GM12873 (cell line): ENCODE measurements at regions not wholly inside any gene's neighbourhood (a gene's known extent, or its start where the extent isn't known, plus 50 kb on each side); places are given as distances from the start of the nearest gene placed in this dataset.

Experiments used
- CTCF ChIP-seq: IDR thresholded peaks from 2 replicates; pipeline ENCODE4 v1.5.1; 2012; ENCODE audit warnings: low read depth, mild to moderate bottlenecking, moderate library complexity, low read length, control low read depth; ENCODE audit not compliant: insufficient read depth; ENCODE audit errors: missing control alignments

- TF ChIP-seq CTCF, result no peak
Measured at GRCh38 chr5:143582869-143583268, 179.4 kb upstream of the NR3C1 start.

- no peak for TF ChIP-seq CTCF
Measured at GRCh38 chr5:143582176-143582575, 178.7 kb upstream of the NR3C1 start.

- no peak for TF ChIP-seq CTCF
Measured at GRCh38 chr5:143581649-143582048, 178.2 kb upstream of the NR3C1 start.

GRCh38 chr5:143581147-143581546, 177.7 kb upstream of the NR3C1 start:
- TF ChIP-seq CTCF, result no peak

- no peak for TF ChIP-seq CTCF
Measured at GRCh38 chr5:143576711-143577484, 173.4 kb upstream of the NR3C1 start.

- no peak for TF ChIP-seq CTCF
Measured at GRCh38 chr5:143575286-143575685, 171.8 kb upstream of the NR3C1 start.

- TF ChIP-seq CTCF, result no peak
Measured at GRCh38 chr5:143574236-143574635, 170.8 kb upstream of the NR3C1 start.
